ENCODE measurements at regions not wholly inside any gene's neighbourhood (a gene's known extent, or its start where the extent isn't known, plus 50 kb on each side); places are given as distances from the start of the nearest gene placed in this dataset.

GRCh38 chr2:207225773-207226172 lies 60.0 kb upstream of the KLF7 start:
- no TSS peak for BruUV-seq (replicated peaks)
- no peak for DNase-seq (ENCODE audit: low read depth, low spot score)
- ChIA-PET RAD21 (ENCODE audit: low non-redundant PET in 1 of 2, low total read pairs in 2 of 2, uncharacterized antibody in 2 of 2, unreplicated experiment in 2 of 2) (no interaction called here), CTCF (no interaction called here), POLR2A (no interaction called here)
- Histone ChIP-seq H3K27me3 (ENCODE audit: insufficient read depth, low read length) (no peaks in the 10 kb centered on the region), H3K36me3 (ENCODE audit: control insufficient read depth in 1 of 2, insufficient read depth in 2 of 2, low read length in 2 of 2) (no peaks in the 10 kb centered on the region), H3K4me3 (replicated peaks in 1 of 2; ENCODE audit: low read depth in 1 of 2, low read length in 2 of 2) (no peak overlapping the region), H3K9me2 (ENCODE audit: insufficient read depth) (no peaks in the 10 kb centered on the region), H2AFZ (ENCODE audit: low read depth, low read length, poor library complexity, severe bottlenecking) (no peak overlapping the region), H3K9me3 (ENCODE audit: control insufficient read depth in 1 of 2, insufficient read depth in 1 of 2, low read depth in 1 of 2, low read length in 2 of 2) (no peaks in the 10 kb centered on the region), H3K4me2 (ENCODE audit: low read length) (no peak overlapping the region), H3K9ac (ENCODE audit: low read length) (no peak overlapping the region), H3K27ac (ENCODE audit: low read depth, low read length) (no peak overlapping the region), H4K20me1 (ENCODE audit: insufficient read depth) (no peaks in the 10 kb centered on the region), H3K79me2 (ENCODE audit: insufficient read depth, low read length) (no peaks in the 10 kb centered on the region), H3K4me1 (ENCODE audit: control insufficient read depth in 1 of 2, insufficient read depth in 2 of 2, low read length in 2 of 2) (no peaks in the 10 kb centered on the region)
- no peak for ATAC-seq
- intact Hi-C loops (cut with micrococcal nuclease) = no loop called here
- TF ChIP-seq EGR1 (IDR thresholded peaks at IDR 0.05; ENCODE audit: low read depth) (no peak), POLR2AphosphoS5 (IDR thresholded peaks at IDR 0.05; ENCODE audit: low read depth, low read length) (no peak), FOSL1 (IDR thresholded peaks at IDR 0.05; ENCODE audit: low read depth) (no peak), EZH2phosphoT487 (IDR thresholded peaks at IDR 0.05; ENCODE audit: borderline replicate concordance) (no peak), TCF7L2 (IDR thresholded peaks at IDR 0.05; ENCODE audit: borderline replicate concordance, extremely low read depth, insufficient read depth, insufficient read length) (no peak)
- TF ChIP-seq, protein P1, sequence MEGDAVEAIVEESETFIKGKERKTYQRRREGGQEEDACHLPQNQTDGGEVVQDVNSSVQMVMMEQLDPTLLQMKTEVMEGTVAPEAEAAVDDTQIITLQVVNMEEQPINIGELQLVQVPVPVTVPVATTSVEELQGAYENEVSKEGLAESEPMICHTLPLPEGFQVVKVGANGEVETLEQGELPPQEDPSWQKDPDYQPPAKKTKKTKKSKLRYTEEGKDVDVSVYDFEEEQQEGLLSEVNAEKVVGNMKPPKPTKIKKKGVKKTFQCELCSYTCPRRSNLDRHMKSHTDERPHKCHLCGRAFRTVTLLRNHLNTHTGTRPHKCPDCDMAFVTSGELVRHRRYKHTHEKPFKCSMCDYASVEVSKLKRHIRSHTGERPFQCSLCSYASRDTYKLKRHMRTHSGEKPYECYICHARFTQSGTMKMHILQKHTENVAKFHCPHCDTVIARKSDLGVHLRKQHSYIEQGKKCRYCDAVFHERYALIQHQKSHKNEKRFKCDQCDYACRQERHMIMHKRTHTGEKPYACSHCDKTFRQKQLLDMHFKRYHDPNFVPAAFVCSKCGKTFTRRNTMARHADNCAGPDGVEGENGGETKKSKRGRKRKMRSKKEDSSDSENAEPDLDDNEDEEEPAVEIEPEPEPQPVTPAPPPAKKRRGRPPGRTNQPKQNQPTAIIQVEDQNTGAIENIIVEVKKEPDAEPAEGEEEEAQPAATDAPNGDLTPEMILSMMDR (IDR thresholded peaks at IDR 0.05 in 2 of 3, conservative IDR thresholded peaks at IDR 0.05 in 1 of 3; ENCODE audit: borderline replicate concordance in 1 of 3, insufficient read depth in 1 of 3, low read depth in 2 of 3, low read length in 2 of 3) = no peak

- Histone ChIP-seq H4K20me1 (ENCODE audit: insufficient read depth) (no peaks in the 10 kb centered on the region), H3K4me2 (ENCODE audit: low read length) (no peak overlapping the region), H3K27me3 (ENCODE audit: insufficient read depth, low read length) (no peaks in the 10 kb centered on the region), H3K4me1 (ENCODE audit: control insufficient read depth in 1 of 2, insufficient read depth in 2 of 2, low read length in 2 of 2) (no peaks in the 10 kb centered on the region), H2AFZ (ENCODE audit: low read depth, low read length, poor library complexity, severe bottlenecking) (no peak overlapping the region), H3K79me2 (ENCODE audit: insufficient read depth, low read length) (no peaks in the 10 kb centered on the region), H3K9me2 (ENCODE audit: insufficient read depth) (no peaks in the 10 kb centered on the region), H3K9me3 (ENCODE audit: control insufficient read depth in 1 of 2, insufficient read depth in 1 of 2, low read depth in 1 of 2, low read length in 2 of 2) (no peaks in the 10 kb centered on the region), H3K36me3 (ENCODE audit: control insufficient read depth in 1 of 2, insufficient read depth in 2 of 2, low read length in 2 of 2) (no peaks in the 10 kb centered on the region), H3K4me3 (replicated peaks in 1 of 2; ENCODE audit: low read depth in 1 of 2, low read length in 2 of 2) (no peak overlapping the region), H3K27ac (ENCODE audit: low read depth, low read length) (no peak overlapping the region), H3K9ac (ENCODE audit: low read length) (no peak overlapping the region)
- RAD21 ChIA-PET (ENCODE audit: low non-redundant PET in 1 of 2, low total read pairs in 2 of 2, uncharacterized antibody in 2 of 2, unreplicated experiment in 2 of 2) = no interaction called here
- CTCF ChIA-PET = no interaction called here
- no TSS peak for BruUV-seq (replicated peaks)
- POLR2A ChIA-PET = no interaction called here
- no peak for ATAC-seq
- intact Hi-C loops (cut with micrococcal nuclease) = no loop called here
- DNase-seq (ENCODE audit: low read depth, low spot score) = no peak
- TF ChIP-seq ELF1 (IDR thresholded peaks at IDR 0.05; ENCODE audit: borderline replicate concordance, low read depth) = no peak
- no peak for TF ChIP-seq RAD21 (IDR thresholded peaks at IDR 0.05; ENCODE audit: low read depth)
- TF ChIP-seq POLR2AphosphoS5 (IDR thresholded peaks at IDR 0.05; ENCODE audit: low read depth, low read length) = no peak
- TF ChIP-seq EGR1 (IDR thresholded peaks at IDR 0.05; ENCODE audit: low read depth) = no peak
- no peak for TF ChIP-seq SIN3A (IDR thresholded peaks at IDR 0.05; ENCODE audit: low read depth)
- no peak for TF ChIP-seq EZH2 (IDR thresholded peaks at IDR 0.05)
- TF ChIP-seq ZFX (IDR thresholded peaks at IDR 0.05) = no peak
- TF ChIP-seq ATF3 (IDR thresholded peaks at IDR 0.05) = no peak
- no peak for TF ChIP-seq EZH2phosphoT487 (IDR thresholded peaks at IDR 0.05; ENCODE audit: borderline replicate concordance)
- no peak for TF ChIP-seq POLR2A (IDR thresholded peaks at IDR 0.05; ENCODE audit: borderline replicate concordance, extremely low read depth, insufficient read depth, insufficient read length)
- TF ChIP-seq FOSL1 (IDR thresholded peaks at IDR 0.05; ENCODE audit: low read depth) = no peak
- TF ChIP-seq ZNF274 (IDR thresholded peaks at IDR 0.05; ENCODE audit: low read depth, low read length) = no peak
- no peak for TF ChIP-seq SRF (IDR thresholded peaks at IDR 0.05; ENCODE audit: low read depth)
- no peak for TF ChIP-seq YY1 (IDR thresholded peaks at IDR 0.05; ENCODE audit: extremely low read depth, insufficient replicate concordance, low read depth, low read length)
Measured at GRCh38 chr2:207226243-207226642, 60.5 kb upstream of the KLF7 start.
